Neutrophil (primary cell): ENCODE measurements at regions not wholly inside any gene's neighbourhood (a gene's known extent, or its start where the extent isn't known, plus 50 kb on each side); places are given as distances from the start of the nearest gene placed in this dataset.

Experiments
- H3K27ac ChIP-seq: fragments of 200-600 bp; sonication (generic); 2 replicates; pipeline ENCODE4 v1.5.1; 2016; ENCODE audit warnings: mild to moderate bottlenecking, moderate library complexity
- H3K27me3 ChIP-seq: fragments of 200-600 bp; sonication (generic); 2 replicates; pipeline ENCODE4 v1.6.0; 2016; ENCODE audit warnings: mild to moderate bottlenecking
- H3K36me3 ChIP-seq: fragments of 200-600 bp; sonication (generic); 2 replicates; pipeline ENCODE4 v1.5.1; 2017
- H3K4me1 ChIP-seq, 2 experiments: fragments of 200-600 bp in 1 of 2; sonication (generic) in 1 of 2; 1 replicate in 1 of 2; 2 replicates in 1 of 2; pipeline versions ENCODE4 v1.5.1 to v1.6.1; 2013 to 2016; ENCODE audit warnings: low read depth in 1 of 2, low read length in 1 of 2, mild to moderate bottlenecking in 1 of 2, moderate library complexity in 1 of 2; ENCODE audit not compliant: control insufficient read depth in 1 of 2, insufficient read depth in 1 of 2
- H3K4me3 ChIP-seq, 2 experiments: fragments of 200-600 bp in 1 of 2; sonication (generic) in 1 of 2; 1 replicate in 1 of 2; 2 replicates in 1 of 2; pipeline ENCODE4 v1.5.1; 2013 to 2016; ENCODE audit warnings: low read depth in 1 of 2, low read length in 1 of 2, mild to moderate bottlenecking in 1 of 2, moderate library complexity in 1 of 2
- H3K9me3 ChIP-seq: fragments of 200-600 bp; sonication (generic); 2 replicates; pipeline ENCODE4 v1.5.1; 2016
- TF ChIP-seq, protein P1 (sequence below): fragments of 200-600 bp; sonication (generic); IDR thresholded peaks from 2 replicates; pipeline ENCODE4 v1.5.1; 2016; ENCODE audit warnings: antibody characterized with exemption

DNA sequence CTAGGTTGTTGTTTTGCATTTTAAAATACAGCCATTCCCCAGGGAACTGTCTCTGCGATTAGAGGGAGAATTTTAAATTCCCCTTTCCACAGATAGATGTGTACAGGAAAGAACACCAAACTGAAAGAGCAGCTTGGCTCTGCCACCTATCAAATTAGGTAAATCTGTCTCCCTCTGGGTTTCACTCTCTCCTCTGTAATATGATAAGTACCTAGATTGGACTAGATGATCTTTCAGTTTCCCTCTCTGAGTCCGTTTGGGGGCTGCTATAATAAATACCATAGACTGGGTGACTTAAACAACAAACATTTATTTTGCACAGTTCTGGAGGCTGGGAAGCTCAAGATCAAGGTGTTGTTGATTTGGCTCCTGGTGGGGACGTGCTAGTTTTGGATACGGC lies 186.0 kb downstream of the KIF20B start:
- TF ChIP-seq, protein P1, sequence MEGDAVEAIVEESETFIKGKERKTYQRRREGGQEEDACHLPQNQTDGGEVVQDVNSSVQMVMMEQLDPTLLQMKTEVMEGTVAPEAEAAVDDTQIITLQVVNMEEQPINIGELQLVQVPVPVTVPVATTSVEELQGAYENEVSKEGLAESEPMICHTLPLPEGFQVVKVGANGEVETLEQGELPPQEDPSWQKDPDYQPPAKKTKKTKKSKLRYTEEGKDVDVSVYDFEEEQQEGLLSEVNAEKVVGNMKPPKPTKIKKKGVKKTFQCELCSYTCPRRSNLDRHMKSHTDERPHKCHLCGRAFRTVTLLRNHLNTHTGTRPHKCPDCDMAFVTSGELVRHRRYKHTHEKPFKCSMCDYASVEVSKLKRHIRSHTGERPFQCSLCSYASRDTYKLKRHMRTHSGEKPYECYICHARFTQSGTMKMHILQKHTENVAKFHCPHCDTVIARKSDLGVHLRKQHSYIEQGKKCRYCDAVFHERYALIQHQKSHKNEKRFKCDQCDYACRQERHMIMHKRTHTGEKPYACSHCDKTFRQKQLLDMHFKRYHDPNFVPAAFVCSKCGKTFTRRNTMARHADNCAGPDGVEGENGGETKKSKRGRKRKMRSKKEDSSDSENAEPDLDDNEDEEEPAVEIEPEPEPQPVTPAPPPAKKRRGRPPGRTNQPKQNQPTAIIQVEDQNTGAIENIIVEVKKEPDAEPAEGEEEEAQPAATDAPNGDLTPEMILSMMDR, result no peak
- H3K36me3 ChIP-seq, result no peaks in the 10 kb centered on the region
- no peak overlapping the region for H3K4me3 ChIP-seq
- H3K27me3 ChIP-seq, result no peaks in the 10 kb centered on the region
- H3K4me1 ChIP-seq, result no peaks in the 10 kb centered on the region
- H3K27ac ChIP-seq, result no peak overlapping the region
- H3K9me3 ChIP-seq, result no peaks in the 10 kb centered on the region

DNA sequence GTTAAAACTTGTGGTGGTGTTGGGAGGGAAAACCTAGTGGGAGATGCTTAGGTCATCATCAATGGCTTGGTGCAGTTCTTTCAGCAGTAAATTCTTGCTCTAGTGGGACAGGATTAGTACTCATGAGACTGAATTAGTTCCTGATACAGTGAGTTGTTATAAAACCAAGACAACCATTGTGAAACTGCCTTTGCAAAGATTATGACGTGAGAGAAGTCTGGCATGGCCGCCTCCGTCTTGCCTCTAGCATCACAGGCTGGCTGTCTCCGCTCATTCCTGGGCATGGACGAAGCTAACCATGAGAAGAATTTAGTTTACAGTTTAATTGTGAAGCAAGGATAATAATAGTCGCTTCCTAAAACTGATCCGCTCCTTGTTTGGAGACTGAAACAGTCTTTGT lies 186.4 kb downstream of the KIF20B start:
- TF ChIP-seq, protein P1, result no peak
- Histone ChIP-seq H3K27ac (no peak overlapping the region), H3K4me1 (no peaks in the 10 kb centered on the region), H3K27me3 (no peaks in the 10 kb centered on the region), H3K36me3 (no peaks in the 10 kb centered on the region), H3K9me3 (no peaks in the 10 kb centered on the region), H3K4me3 (no peak overlapping the region)

DNA sequence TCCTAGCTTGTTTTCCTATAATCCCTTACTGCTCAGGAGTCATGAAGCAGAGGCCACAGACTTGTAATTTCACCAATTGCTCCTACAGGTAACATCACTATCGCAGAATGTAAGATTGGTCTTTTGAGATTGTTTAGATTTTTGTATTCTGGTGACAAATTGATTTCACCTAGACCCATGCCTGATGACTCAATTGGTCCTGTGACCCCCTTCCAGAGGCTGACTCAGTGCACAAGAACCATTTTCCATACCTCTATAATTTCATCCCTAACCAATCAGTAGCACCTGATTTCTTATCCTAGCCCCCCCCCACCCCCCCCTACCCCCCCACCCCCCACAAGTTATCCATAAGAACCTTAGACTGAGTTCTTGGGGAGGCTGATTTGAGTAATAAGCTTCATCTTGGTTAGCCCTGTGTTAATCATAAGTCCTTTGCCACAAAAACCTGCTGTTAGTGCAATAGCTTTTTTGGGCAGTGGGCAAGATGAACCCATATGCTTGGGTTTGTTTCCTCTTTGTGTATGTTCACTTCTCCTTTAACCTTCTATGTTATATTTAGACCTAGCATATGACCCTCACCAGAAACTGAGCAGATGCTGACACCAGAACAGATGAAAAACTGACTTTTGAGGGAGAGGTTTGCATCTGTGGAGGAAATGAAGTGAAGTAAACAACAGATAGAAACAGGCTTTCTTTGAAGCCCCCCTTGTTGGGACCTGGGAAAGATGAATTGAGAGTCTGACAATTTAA lies 187.1 kb downstream of the KIF20B start:
- H3K9me3 ChIP-seq, result no peaks in the 10 kb centered on the region
- H3K27me3 ChIP-seq, result no peaks in the 10 kb centered on the region
- H3K4me3 ChIP-seq, result no peak overlapping the region
- TF ChIP-seq, protein P1, result no peak
- no peaks in the 10 kb centered on the region for H3K36me3 ChIP-seq
- H3K4me1 ChIP-seq, result no peaks in the 10 kb centered on the region
- no peak overlapping the region for H3K27ac ChIP-seq

DNA sequence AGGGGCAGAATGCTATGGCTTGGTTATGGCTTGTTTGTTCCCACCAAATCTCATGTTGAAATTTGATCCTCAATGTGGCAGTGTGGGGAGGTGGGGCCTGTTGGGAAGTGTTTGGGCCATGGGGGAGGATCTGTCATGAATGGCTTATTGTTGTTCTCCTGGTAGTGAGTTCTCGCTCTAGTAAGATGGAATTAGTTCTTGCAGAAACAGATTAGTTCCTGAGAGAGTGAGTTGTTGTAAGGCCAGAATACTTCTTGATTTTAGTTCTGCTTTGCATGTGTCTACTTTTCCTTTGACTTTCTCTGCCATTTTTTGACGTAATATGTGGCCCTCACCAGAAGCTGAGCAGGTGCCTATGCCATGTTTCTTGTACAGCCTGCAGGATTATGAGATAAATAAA lies 188.2 kb downstream of the KIF20B start:
- TF ChIP-seq, protein P1, result no peak
- Histone ChIP-seq H3K27me3 (no peaks in the 10 kb centered on the region), H3K27ac (no peak overlapping the region), H3K4me1 (no peaks in the 10 kb centered on the region), H3K9me3 (no peaks in the 10 kb centered on the region), H3K36me3 (no peaks in the 10 kb centered on the region), H3K4me3 (no peak overlapping the region)

DNA sequence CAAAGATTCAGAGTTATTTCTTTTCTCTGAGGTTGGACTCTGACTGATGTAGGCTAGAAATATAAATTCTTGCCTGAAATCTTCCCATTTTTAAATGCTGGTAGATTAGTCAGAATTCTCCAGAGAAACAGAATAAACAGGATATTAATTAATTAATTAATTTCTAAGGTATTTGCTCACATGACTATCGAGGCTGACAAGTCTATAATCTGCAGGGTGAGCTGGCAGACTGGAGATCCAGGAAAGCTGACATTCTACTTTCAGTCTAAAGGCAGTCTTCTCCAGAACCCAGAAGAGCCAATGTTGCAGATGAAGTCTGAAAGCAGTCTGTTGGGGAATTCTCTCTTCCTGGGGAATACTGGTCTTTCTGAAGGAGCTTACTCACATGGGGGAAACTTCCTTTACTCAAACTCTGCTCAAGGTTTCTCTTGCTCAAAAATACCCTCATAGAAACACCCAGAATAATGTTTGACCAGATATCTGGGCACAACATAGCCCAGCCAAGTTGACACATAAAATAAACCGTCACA lies 189.7 kb downstream of the KIF20B start:
- no peaks in the 10 kb centered on the region for H3K9me3 ChIP-seq
- TF ChIP-seq, protein P1, result no peak
- no peaks in the 10 kb centered on the region for H3K36me3 ChIP-seq
- H3K27ac ChIP-seq, result no peak overlapping the region
- no peaks in the 10 kb centered on the region for H3K4me1 ChIP-seq
- H3K27me3 ChIP-seq, result no peaks in the 10 kb centered on the region
- no peak overlapping the region for H3K4me3 ChIP-seq
